CD4-positive, alpha-beta T cell treated with Interleukin-15 for 4 hours (primary cell): ENCODE measurements at regions not wholly inside any gene's neighbourhood (a gene's known extent, or its start where the extent isn't known, plus 50 kb on each side); places are given as distances from the start of the nearest gene placed in this dataset.
"Not testable (repeated sequence)": the region's sequence is repeated elsewhere in the genome, so short reads cannot be mapped to it uniquely, and the experiment has no call there.

Experiments used
- DNase-seq: peaks from one replicate; pipeline ENCODE4 v3.0.0-alpha.2; 2020; ENCODE audit warnings: low spot score

DNA sequence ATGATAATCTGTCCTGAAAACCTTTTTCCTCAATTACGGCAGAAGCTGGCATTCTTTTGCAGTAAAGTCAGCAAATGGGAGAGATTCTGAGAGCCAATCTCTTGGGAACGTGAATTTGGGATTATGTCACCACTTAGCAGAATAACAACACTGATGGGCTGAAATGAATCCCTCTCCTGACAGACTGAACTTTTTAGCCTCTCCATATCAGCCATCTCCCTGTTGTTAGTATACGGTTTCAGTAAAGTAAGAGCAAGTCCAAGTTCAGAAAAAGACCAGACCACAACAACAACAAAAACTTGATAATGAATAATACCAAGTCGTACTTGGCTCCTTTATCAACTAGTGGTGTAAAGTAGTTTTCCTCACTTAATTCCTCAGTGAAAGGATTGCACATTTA is 1048.8 kb downstream of the GATA3 start:
- DNase-seq: no peak

DNA sequence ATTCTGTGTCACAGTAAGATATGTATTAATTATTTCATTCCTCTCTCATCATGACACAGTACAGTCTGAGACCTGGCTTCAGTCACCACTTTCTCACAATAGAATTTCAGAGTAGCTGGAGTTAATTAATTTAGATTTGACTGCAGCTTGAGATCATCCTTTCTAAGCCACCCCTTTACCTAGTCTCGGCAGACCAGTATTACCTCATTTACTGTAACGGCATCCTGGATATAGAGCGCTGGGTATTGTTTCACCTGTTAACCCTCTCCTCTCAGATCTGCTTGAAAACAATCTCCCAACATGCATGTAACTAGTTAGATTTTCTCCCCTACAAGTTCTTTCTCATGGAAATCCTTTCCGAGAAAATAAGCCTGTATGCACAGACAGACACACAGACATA is 1057.5 kb downstream of the GATA3 start:
- DNase-seq: no peak

DNA sequence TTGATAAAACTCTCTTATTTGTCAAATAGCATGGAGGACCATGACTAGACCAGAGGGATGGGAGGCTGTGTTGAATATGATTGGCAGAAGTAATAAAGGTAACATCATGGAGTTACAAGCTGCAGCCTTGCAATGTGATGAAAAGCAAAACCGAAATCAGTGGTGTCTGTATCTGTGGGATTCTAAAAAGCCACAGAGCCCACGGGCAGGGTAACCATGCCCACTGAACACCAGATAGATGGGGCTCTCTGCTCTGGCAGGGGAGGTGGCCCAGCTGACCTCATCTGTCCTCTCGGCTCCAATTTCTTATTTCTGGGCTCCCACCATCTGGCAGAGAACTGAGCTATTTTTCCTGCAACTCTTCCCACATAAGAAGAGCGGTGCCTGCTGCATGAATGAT is 1072.2 kb downstream of the GATA3 start:
- DNase-seq: no peak

DNA sequence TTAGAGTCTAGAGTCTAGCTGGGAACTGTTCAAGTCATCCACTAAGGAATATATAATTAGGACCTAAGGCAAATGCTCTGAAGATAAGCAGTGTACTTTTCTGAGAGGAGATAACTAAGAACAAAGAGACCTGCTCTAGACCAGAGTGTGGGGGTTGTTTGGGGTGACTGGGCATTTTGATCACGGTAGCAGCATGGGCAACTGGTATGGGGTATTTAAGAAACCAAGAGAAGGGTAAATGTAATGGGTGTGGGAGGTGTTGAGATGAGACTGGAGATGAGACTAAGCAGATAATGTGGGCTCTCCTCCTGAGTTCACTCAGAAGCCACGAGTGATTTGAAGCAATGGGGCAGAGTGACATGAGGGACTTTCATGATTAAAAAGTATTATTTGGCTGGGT is 1082.9 kb downstream of the GATA3 start:
- DNase-seq: no peak

DNA sequence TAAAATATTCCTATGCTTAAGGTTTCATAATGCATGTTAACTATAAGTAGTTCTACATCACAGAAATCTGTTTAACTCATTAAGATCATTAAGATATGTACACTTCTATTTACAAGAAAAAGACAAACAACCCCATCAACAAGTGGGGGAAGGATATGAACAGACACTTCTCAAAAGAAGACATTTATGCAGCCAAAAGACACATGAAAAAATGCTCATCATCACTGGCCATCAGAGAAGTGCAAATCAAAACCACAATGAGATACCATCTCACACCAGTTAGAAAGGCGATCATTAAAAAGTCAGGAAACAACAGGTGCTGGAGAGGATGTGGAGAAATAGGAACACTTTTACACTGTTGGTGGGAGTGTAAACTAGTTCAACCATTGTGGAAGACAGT is 1084.3 kb downstream of the GATA3 start:
- DNase-seq: not testable (repeated sequence)

DNA sequence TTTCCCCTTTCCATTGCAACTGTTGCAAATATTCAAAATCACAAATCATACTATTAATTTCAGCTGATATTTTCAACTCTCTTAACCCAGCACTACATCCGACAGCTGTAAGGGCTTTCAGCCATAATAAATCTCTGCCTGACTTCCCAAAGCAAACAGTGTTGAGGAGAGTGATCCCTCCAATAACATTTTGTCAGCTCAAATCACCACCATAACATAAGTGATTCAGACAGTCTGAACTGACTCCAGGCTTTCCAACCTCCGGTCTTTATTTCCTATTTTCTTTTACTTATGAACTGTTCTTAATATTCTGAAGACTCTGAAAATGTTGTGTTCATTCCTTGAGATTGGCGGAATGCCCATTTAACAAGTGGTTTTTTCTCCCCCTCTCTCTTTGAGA is 1085.9 kb downstream of the GATA3 start:
- no peak for DNase-seq

DNA sequence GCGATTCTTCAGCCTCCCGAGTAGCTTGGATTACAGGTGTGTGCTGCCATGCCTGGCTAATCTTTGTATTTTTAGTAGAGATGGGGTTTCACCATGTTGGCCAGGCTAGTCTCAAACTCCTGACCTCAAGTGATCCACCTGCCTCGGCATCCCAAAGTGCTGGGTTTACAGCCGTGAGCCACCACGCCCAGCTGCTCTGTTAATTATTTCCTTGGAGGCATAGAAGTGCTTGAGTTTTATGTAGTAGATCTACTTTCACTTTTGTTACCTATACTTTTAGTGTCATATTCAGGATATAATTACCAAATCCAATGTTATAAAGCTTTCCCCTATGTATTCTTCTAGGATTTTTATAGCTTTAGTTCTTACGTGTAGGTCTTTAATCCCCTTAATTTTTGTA is 1093.0 kb downstream of the GATA3 start:
- no peak for DNase-seq

DNA sequence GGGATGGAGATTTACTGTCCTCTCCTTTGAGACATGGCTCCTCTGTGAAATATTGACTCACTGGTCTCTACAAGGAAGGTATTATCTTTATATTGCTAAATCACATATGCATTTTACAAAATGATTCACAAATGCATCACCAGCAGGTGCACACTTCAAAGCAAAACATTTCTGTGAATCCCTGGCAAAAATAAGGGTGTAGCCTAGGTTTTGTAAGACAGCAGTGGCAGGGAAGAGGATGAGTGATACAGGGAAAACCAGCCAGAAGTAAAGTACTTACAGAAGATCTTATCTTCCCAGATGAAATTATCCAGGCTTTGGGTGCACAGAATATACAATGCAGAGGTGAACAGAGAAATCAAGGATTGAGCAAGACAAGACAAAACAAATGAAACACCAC is 1094.6 kb downstream of the GATA3 start:
- no peak for DNase-seq

DNA sequence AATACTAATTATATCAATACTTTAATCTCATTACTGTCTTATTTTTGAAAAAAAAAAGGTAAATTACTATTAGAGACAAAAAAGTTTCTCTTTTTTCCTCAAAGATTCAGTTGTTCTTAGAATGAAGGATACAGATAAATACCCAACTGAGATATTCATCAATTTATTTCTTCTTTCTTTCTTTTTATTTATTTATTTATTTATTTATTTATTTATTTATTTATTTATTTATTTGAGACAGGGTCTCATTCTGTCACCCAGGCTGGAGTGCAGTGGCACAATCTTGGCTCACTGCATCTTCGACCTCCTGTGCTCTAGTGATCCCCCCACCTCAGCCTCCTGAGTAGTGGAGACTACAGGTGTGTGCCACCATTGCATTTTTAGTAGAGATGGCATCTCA is 1098.6 kb downstream of the GATA3 start:
- DNase-seq: not testable (repeated sequence)

DNA sequence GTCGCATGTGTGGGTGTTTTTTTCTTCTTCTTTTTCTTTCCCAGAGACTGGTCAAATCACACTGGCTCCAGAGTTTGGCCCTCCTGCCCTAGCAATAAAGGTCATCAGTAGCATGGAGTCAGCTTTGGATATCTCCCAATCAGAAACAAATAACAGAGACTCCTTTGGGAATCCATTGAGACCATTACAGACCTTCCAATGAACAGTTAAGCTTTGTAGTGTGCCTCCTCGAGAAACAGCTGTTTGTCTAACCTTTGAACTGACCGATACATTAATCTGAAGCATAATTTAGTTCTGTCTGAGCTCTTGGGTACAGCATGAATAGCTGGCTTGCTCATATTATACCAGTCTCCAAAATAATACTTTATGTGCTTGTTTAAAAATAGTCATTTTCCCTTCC is 1103.2 kb downstream of the GATA3 start:
- DNase-seq: no peak

DNA sequence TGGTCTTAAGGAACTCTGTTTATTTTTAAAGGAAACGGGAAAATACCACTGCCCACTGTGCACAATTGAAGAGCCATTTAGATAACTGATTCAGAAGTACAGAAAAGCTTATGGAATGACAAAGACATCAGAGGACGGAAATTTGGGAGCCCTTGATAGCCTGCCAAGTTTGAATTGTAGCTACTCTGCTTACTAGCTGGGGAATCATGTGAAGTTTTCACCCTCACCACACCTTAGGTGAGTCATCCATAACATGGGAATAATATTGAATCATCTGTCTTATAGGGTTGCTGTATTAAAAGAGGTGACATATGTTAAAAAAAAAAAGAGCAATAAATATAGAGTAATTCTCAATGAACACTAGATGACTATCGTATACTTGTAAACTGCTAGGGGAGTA is 1104.2 kb downstream of the GATA3 start:
- no peak for DNase-seq

DNA sequence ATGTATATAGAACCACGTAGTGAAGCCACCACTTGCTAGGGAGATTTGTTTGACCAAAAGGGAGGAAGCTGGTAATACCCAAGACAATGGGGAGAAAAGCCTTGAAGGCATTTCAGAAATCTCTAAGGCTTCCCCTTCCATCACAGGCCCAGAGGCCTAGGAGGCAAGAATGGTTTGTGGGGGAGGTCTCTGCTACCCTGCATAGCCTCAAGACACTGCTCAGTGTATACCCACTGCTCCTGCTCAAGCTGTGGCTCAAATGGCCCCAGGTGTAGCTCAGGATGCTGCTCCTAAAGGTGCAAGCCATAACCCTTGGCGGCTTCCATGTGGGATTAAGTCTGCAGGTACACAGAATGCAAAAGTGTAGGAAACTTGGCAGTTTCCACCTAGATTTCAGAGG is 1105.8 kb downstream of the GATA3 start:
- DNase-seq: no peak

DNA sequence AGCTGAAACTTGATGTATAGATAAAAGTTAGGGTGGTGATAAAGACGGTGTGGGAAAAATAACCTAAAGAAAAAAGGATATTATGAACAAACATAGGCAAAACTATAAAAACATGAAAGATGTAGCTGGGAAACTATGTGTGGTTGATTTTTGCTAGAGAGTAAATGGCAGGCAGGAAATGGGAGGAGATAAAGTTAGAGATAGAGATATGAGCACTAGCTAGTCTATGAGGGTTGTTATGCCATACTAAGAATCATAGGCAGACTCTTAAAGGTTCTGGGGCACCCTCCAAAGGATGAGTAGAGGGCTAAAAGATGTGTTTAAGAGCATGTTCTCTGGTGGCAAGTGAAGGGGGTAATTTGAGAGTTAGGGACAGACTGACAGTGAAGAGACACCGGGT is 1109.2 kb downstream of the GATA3 start:
- DNase-seq: no peak

DNA sequence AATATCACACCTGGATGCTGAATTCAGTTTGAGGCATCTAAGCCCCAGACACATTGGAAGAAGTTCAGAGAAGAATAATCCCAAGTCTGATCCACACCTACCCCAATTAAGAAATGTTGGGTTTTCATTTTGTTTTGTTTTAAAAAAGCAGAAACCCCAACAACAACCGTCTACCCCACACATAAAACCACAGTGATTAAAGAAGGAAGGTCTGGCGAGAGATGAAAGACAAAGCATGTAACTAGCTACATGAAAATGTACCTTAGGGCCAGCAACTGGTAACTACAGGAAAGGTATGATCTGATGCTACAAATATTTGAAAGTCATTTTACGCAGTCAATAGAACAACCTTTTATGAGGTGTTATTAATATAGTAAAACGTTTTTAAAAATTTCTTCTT is 1112.3 kb downstream of the GATA3 start:
- DNase-seq: no peak

DNA sequence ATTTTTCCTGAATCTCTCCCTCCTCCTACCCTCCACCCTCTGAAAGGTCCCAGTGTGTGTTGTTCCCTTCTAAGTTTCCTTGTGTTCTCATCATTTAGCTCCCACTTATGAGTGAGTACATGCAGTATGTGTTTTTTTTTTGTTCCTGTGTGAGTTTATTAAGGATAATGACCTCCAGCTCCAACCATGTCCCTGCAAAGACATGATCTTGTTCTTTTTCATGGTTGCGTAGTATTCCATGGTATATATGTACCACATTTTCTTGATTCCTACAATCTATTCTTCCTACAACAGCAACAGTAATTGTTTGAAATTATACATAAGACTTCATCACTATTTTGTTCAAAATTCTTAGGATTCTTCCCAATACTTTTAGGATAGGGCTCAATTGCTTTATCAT is 1117.8 kb downstream of the GATA3 start:
- DNase-seq: no peak

DNA sequence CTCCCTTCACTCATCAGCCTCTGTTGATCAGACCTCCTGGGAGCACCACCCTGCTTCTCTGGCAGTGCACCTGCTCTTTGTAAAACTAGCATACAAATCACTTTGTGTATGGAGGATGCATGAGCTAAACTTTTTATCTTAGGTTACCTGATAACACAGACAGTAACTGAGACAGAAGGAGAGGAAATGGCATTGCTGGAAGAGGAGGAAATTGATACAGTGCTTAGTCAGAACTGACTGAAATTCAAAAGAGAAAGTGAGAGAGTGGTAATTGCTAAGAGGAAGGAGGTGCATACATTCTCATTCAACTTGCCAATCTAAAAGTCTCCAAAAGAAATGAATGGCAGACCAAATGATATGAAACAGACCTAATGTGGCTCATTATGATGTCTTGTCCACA is 1120.7 kb downstream of the GATA3 start:
- DNase-seq: no peak

DNA sequence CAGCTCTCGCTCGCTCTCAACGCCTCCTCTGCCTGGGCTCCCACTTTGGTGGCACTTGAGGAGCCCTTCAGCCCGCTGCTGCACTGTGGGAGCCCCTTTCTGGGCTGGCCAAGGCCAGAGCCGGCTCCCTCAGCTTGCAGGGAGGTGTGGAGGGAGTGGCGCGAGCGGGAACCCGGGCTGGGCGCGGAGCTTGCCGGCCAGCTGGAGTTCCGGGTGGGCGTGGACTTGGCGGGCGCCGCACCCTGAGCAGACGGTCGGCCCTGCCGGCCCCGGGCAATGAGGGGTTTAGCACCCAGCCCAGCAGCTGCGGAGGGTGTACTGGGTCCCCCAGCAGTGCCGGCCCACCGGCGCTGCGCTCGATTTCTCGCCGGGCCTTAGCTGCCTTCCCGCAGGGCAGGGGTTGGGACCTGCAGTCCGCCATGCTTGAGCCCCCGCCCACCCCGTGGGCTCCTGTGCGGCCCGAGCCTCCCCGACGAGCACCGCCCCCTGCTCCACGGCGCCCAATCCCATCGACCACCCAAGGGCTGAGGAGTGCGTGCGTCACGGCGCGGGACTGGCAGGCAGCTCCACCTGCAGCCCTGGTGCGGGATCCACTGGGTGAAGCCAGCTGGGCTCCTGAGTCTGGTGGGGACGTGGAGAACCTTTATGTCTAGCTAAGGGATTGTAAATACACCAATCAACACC is 1128.9 kb downstream of the GATA3 start:
- not testable (repeated sequence) for DNase-seq

DNA sequence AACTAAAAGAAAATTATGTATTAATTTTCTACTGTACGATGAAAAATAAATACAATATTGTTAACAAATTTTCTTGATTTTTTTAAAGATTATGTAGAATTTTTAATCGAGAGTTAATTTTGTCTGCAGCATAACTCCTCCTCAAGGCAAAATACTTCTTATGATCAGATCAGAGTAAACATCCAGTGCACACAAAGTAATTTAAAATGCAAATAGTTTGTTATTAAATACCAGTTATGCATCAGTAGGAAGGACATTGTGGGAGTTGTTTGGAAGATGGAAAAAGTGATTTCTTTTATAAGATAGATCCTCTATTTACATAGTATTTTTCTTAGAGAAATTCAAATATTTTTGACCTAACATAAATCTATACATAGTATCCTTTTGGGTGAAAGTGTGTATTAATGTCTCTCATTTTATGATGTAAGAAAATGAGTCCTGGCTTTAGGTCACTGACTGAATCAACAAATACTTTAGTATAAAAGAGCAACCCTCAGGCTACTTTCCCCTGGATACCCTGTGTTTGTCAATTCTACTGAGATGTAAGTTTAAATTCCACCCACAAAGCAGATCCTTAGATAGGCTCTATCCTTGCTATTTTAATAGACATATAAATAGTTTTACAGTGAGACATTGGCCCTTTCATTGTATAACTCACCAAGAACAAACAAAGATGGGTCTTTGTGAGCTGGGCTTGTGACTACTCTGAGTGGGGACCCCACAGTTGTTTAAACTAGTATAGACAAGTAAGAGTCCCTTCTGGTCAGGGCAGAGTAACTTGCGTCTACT is 1133.7 kb downstream of the GATA3 start:
- DNase-seq: no peak

DNA sequence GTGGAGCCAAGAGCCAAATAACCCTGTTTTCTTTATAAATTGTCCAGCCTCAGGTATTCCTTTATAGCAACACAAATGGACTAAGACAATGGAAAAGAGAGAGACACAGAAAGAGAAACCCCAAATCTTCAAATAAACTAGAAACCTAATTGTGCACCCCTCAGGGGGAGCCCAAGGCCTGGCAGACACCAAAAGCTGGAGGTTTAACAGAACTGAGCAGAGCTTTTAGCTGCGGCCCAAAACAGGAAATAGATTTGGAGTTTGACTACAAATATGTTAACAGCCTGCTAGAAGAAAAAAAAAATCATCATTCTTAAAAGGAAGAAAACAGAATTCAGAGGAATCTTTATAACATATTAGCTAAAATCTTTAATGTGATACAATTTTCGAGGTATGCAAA is 1135.0 kb downstream of the GATA3 start:
- no peak for DNase-seq

DNA sequence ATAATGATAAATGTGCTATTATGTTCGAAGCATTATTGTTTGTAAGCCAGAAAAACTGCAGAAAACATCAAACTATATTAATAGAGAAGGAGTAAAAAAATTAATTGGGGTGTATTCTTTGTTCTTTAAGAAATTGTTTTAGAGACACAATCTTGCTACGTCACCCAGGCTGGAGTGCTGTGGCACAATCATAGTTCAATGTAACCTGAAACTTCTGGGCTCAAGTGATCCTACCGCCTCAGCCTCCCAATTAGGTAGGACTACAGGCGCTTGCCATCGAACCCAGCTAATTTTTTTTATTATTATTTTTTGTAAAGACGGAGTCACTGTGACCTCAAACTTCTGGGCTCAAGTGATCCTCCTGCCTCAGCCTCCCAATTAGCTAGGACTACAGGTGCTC is 1138.6 kb downstream of the GATA3 start:
- no peak for DNase-seq

DNA sequence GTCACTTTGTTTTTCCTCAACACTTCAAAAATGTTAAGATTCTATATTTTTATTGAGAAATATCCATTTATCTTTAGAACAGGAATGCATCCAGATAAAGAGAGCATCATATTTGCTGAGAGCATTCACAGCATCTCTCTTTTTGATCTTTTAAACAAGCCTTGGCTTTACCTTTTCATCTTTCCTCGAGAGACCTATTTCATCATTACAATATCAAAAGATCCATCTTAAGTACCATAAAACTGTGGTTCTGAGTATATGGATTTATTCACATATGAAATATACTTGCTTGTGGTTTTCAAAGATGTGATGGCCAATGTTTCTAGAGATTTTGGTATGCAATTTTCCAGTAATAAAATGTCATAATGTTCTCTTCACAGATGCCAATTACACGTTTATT is 1140.9 kb downstream of the GATA3 start:
- DNase-seq: no peak

DNA sequence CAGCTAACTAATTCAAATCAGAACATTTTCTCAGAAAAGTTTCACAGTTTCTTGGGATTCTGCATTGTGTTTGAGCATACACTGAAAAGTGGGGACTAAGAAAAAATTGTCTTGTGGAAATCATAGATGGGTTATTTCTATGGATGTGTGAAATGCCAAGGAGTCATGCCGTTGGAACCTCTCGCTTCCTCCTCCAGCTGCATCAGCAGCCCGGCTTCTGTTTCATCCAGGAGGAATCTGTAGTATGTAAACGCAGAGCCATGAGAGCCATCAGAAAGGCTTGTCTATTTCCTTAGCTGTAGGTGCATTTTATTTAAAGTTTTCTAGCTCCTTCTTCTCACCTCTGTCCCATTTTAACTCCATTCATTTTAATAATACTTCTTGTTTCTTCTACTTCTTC is 1144.1 kb downstream of the GATA3 start:
- DNase-seq: no peak

DNA sequence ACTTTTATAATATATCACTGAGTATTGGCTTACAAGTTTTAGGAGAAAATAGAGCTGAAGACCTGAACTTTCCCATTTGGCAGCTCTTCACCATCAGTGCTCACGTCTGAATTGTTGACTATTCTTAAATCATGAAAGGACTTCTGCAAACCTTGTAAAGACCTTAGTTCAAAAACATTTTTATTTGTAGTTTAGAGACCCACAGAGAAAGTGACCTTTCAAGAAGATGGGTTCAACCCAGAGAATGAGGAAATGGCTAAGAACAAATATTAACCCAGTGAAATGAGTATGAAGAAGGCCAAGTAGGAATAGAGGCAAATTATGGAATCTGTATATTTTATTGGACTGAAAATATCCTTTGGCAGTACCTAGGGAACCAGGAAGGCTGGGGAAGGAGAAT is 1151.1 kb downstream of the GATA3 start:
- no peak for DNase-seq
